H9 (cell line): ENCODE measurements at regions not wholly inside any gene's neighbourhood (a gene's known extent, or its start where the extent isn't known, plus 50 kb on each side); places are given as distances from the start of the nearest gene placed in this dataset.

ENCODE experiments used
- DNase-seq: peaks from one replicate; pipeline ENCODE4 v3.0.0-alpha.2; 2017
- H2AFZ ChIP-seq: one replicate; pipeline ENCODE4 v1.6.1; 2013; ENCODE audit warnings: mild to moderate bottlenecking, low read length, control low read depth, moderate library complexity
- H2AK5ac ChIP-seq: 2 replicates; pipeline ENCODE4 v1.6.1; 2013; ENCODE audit warnings: low read length, control low read depth, mixed read lengths; ENCODE audit not compliant: insufficient read length
- H2BK120ac ChIP-seq: one replicate; pipeline ENCODE4 v1.6.1; 2013; ENCODE audit warnings: low read depth, mild to moderate bottlenecking, low read length, control low read depth, inconsistent platforms; ENCODE audit not compliant: poor library complexity, severe bottlenecking
- H2BK12ac ChIP-seq: 2 replicates; pipeline ENCODE4 v1.6.1; 2013; ENCODE audit warnings: low read length, control low read depth, mixed read lengths, low read depth; ENCODE audit not compliant: insufficient read length
- H2BK15ac ChIP-seq: 2 replicates; pipeline ENCODE4 v1.6.1; 2013; ENCODE audit warnings: low read depth, low read length, control low read depth
- H2BK20ac ChIP-seq: one replicate; pipeline ENCODE4 v1.6.1; 2013; ENCODE audit warnings: low read depth, mild to moderate bottlenecking, low read length, control low read depth, inconsistent platforms; ENCODE audit not compliant: poor library complexity, severe bottlenecking
- H2BK5ac ChIP-seq: 2 replicates; pipeline ENCODE4 v1.6.1; 2013; ENCODE audit warnings: low read length, control low read depth, mixed read lengths; ENCODE audit not compliant: insufficient read length
- H3K14ac ChIP-seq: 2 replicates; pipeline ENCODE4 v1.6.1; 2013; ENCODE audit warnings: low read length, control low read depth; ENCODE audit not compliant: insufficient read depth
- H3K18ac ChIP-seq: 2 replicates; pipeline ENCODE4 v1.6.1; 2013; ENCODE audit warnings: low read depth, mild to moderate bottlenecking, mixed read lengths, low read length, control low read depth; ENCODE audit not compliant: insufficient read length
- H3K23ac ChIP-seq: 2 replicates; pipeline ENCODE4 v1.6.1; 2013; ENCODE audit warnings: low read length, control low read depth, mixed read lengths, low read depth; ENCODE audit not compliant: insufficient read length
- H3K23me2 ChIP-seq: 2 replicates; pipeline ENCODE4 v1.6.1; 2013; ENCODE audit warnings: low read depth, mild to moderate bottlenecking, mixed read lengths, low read length, control low read depth; ENCODE audit not compliant: insufficient read length, poor library complexity, severe bottlenecking
- H3K27ac ChIP-seq: 2 replicates; pipeline ENCODE4 v1.5.1; 2013; ENCODE audit warnings: low read length, control low read depth, mixed read lengths, low read depth; ENCODE audit not compliant: insufficient read length
- H3K27me3 ChIP-seq: 2 replicates; pipeline ENCODE4 v1.6.1; 2013; ENCODE audit warnings: low read length, control low read depth, inconsistent platforms; ENCODE audit not compliant: insufficient read depth
- H3K4ac ChIP-seq: 2 replicates; pipeline ENCODE4 v1.6.1; 2013; ENCODE audit warnings: low read depth, mild to moderate bottlenecking, control low read depth, inconsistent platforms, low read length, moderate library complexity
- H3K4me1 ChIP-seq: 2 replicates; pipeline ENCODE4 v1.6.1; 2013; ENCODE audit warnings: low read length, control low read depth, inconsistent platforms; ENCODE audit not compliant: insufficient read depth
- H3K4me2 ChIP-seq: 2 replicates; pipeline ENCODE4 v1.6.1; 2013; ENCODE audit warnings: low read length, control low read depth, mixed read lengths; ENCODE audit not compliant: insufficient read length, insufficient read depth
- H3K56ac ChIP-seq: 2 replicates; pipeline ENCODE4 v1.6.1; 2013; ENCODE audit warnings: low read depth, mild to moderate bottlenecking, mixed read lengths, low read length, control low read depth; ENCODE audit not compliant: insufficient read length
- H3K79me1 ChIP-seq: 2 replicates; pipeline ENCODE4 v1.6.1; 2013; ENCODE audit warnings: low read depth, mild to moderate bottlenecking, moderate library complexity, low read length, control low read depth, inconsistent platforms; ENCODE audit not compliant: insufficient read depth, poor library complexity, severe bottlenecking
- H3K79me2 ChIP-seq: 2 replicates; pipeline ENCODE4 v1.6.1; 2013; ENCODE audit warnings: low read length, control low read depth, inconsistent platforms; ENCODE audit not compliant: insufficient read depth
- H3K9ac ChIP-seq: 2 replicates; pipeline ENCODE4 v1.6.1; 2013; ENCODE audit warnings: low read length, control low read depth, mixed read lengths; ENCODE audit not compliant: insufficient read length; ENCODE audit errors: extremely low read depth
- H3K9me3 ChIP-seq: one replicate; pipeline ENCODE4 v1.6.1; 2013; ENCODE audit warnings: low read depth, low read length, inconsistent platforms; ENCODE audit not compliant: control insufficient read depth
- H3T11ph ChIP-seq: one replicate; pipeline ENCODE4 v1.6.1; 2013; ENCODE audit warnings: mild to moderate bottlenecking, low read length, control low read depth, inconsistent platforms
- H4K20me1 ChIP-seq: one replicate; pipeline ENCODE4 v1.6.1; 2013; ENCODE audit not compliant: control insufficient read depth, insufficient read length, insufficient read depth
- H4K5ac ChIP-seq: 2 replicates; pipeline ENCODE4 v1.6.1; 2013; ENCODE audit warnings: low read depth, mild to moderate bottlenecking, mixed read lengths, low read length, control low read depth; ENCODE audit not compliant: insufficient read length
- H4K8ac ChIP-seq: replicated peaks from 2 replicates; pipeline ENCODE4 v1.6.1; 2013; ENCODE audit warnings: low read length, control low read depth, mixed read lengths, low read depth; ENCODE audit not compliant: insufficient read length
- H4K91ac ChIP-seq: 2 replicates; pipeline ENCODE4 v1.6.1; 2013; ENCODE audit warnings: low read depth, mild to moderate bottlenecking, moderate library complexity, mixed read lengths, low read length, control low read depth; ENCODE audit not compliant: insufficient read length
- H3K27ac Mint-ChIP-seq, 3 experiments: 2 replicates in 2 of 3; 3 replicates in 1 of 3; pipeline ENCODE4 v1.8.0; 2020 to 2021; ENCODE audit warnings: mixed read lengths in 3 of 3, mild to moderate bottlenecking in 1 of 3, moderate library complexity in 1 of 3
- H3K27me3 Mint-ChIP-seq: 2 replicates; pipeline ENCODE4 v1.8.0; 2021; ENCODE audit warnings: low read depth, mild to moderate bottlenecking, moderate library complexity, mixed read lengths
- H3K36me3 Mint-ChIP-seq, 3 experiments: 2 replicates in 2 of 3; 3 replicates in 1 of 3; pipeline ENCODE4 v1.8.0; 2020 to 2021; ENCODE audit warnings: low read depth in 3 of 3, mixed read lengths in 3 of 3; ENCODE audit not compliant: insufficient read depth in 1 of 3
- H3K4me1 Mint-ChIP-seq, 2 experiments: 2 replicates each; pipeline ENCODE4 v1.8.0; 2020; ENCODE audit warnings: mixed read lengths in 2 of 2
- H3K4me3 Mint-ChIP-seq, 2 experiments: 2 replicates in 1 of 2; 3 replicates in 1 of 2; pipeline ENCODE4 v1.8.0; 2020 to 2021; ENCODE audit warnings: mild to moderate bottlenecking in 2 of 2, mixed read lengths in 2 of 2, moderate library complexity in 1 of 2
- H3K9me3 Mint-ChIP-seq, 2 experiments: 2 replicates in 1 of 2; 3 replicates in 1 of 2; pipeline ENCODE4 v1.8.0; 2020; ENCODE audit warnings: mild to moderate bottlenecking in 2 of 2, mixed read lengths in 2 of 2, moderate library complexity in 1 of 2
- WGBS: extraction: QIAGEN DNeasy Blood & Tissue Kit; methylation state at CpG from one replicate; pipeline ENCODE4 v1.1.7; 2013; ENCODE audit warnings: missing lambda C conversion rate, low lambda C conversion rate, mixed read lengths; ENCODE audit not compliant: insufficient read length; ENCODE audit errors: extremely low coverage; 5-methylcytosine and 5-hydroxymethylcytosine counted together
- TF ChIP-seq, protein P1 (sequence below): fragments of 200-600 bp; sonication (generic); conservative IDR thresholded peaks from 3 replicates; pipeline ENCODE4 v1.8.0; 2021; ENCODE audit warnings: antibody characterized with exemption, mild to moderate bottlenecking

DNA sequence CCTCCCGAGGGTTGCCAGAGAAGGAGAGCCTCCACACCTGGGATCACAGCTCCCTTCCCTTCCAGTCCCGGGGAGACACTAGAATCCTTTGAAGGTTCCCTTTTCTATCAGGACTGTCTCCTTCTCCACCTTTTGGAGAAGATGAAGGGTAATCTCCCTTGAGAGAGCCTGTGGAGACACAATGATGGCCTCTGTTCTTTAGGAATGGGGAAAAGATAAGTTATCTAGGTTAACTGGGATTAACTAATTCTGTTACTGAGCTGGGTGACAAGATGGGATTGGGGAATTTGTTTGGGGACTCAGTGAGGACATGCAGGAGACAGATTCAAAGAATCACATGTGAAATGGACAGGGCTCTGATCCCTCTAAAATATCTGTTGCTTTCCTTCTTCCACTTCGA, 181.1 kb upstream of the BMPER start:
- H3T11ph ChIP-seq, result no peak overlapping the region
- H3K9me3 ChIP-seq, result no peaks in the 10 kb centered on the region
- Mint-ChIP-seq H3K27me3 (peaks cover 2% of the 10 kb centered on the region), H3K27ac (no peak overlapping the region), H3K4me3 (no peak overlapping the region), H3K36me3 (no peaks in the 10 kb centered on the region; a peak in 1 of 7 replicates), H3K9me3 (no peaks in the 10 kb centered on the region; a peak in 1 of 5 replicates), H3K4me1 (peaks cover 25% of the 10 kb centered on the region in 2 experiments)
- H2AK5ac ChIP-seq, result no peak overlapping the region
- H3K18ac ChIP-seq, result no peak overlapping the region
- H3K27me3 ChIP-seq, result no peaks in the 10 kb centered on the region
- H3K23me2 ChIP-seq, result no peaks in the 10 kb centered on the region
- no peak overlapping the region for H4K5ac ChIP-seq
- H3K4ac ChIP-seq, result no peak overlapping the region
- no peak overlapping the region for H3K27ac ChIP-seq
- no peaks in the 10 kb centered on the region for H4K20me1 ChIP-seq
- H3K56ac ChIP-seq, result no peak overlapping the region
- H3K23ac ChIP-seq, result no peak overlapping the region
- no peak overlapping the region for H2BK5ac ChIP-seq
- H3K14ac ChIP-seq, result no peak overlapping the region
- H4K8ac ChIP-seq, result no peak overlapping the region
- H2AFZ ChIP-seq, result no peak overlapping the region
- no peaks in the 10 kb centered on the region for H3K79me2 ChIP-seq
- WGBS, result no CpG with 5 or more reads among the region's 3 CpGs
- no peaks in the 10 kb centered on the region for H3K79me1 ChIP-seq
- no peak overlapping the region for H2BK15ac ChIP-seq
- H3K4me1 ChIP-seq, result peaks cover 3% of the 10 kb centered on the region; the same call in 1 of the 2 replicates
- no peak overlapping the region for H2BK120ac ChIP-seq
- H2BK20ac ChIP-seq, result no peak overlapping the region
- H2BK12ac ChIP-seq, result no peak overlapping the region
- H3K9ac ChIP-seq, result no peak overlapping the region
- no peak for DNase-seq
- H4K91ac ChIP-seq, result no peak overlapping the region
- TF ChIP-seq, protein P1, sequence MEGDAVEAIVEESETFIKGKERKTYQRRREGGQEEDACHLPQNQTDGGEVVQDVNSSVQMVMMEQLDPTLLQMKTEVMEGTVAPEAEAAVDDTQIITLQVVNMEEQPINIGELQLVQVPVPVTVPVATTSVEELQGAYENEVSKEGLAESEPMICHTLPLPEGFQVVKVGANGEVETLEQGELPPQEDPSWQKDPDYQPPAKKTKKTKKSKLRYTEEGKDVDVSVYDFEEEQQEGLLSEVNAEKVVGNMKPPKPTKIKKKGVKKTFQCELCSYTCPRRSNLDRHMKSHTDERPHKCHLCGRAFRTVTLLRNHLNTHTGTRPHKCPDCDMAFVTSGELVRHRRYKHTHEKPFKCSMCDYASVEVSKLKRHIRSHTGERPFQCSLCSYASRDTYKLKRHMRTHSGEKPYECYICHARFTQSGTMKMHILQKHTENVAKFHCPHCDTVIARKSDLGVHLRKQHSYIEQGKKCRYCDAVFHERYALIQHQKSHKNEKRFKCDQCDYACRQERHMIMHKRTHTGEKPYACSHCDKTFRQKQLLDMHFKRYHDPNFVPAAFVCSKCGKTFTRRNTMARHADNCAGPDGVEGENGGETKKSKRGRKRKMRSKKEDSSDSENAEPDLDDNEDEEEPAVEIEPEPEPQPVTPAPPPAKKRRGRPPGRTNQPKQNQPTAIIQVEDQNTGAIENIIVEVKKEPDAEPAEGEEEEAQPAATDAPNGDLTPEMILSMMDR, result no peak
- H3K4me2 ChIP-seq, result no peak overlapping the region
